ENCODE measurements at regions not wholly inside any gene's neighbourhood (a gene's known extent, or its start where the extent isn't known, plus 50 kb on each side); places are given as distances from the start of the nearest gene placed in this dataset.

GRCh38 chr11:91686281-91686680, 538.3 kb upstream of the FAT3 start:
- ATAC-seq (ENCODE audit: low read depth) (no peak), DNase-seq (ENCODE audit: low spot score) (no peak)
- H3K4me1 ChIP-seq (ENCODE audit: insufficient read depth, poor library complexity, severe bottlenecking), result peaks cover 1% of the 10 kb centered on the region
- H3K27me3 ChIP-seq (ENCODE audit: insufficient read depth, poor library complexity, severe bottlenecking), result no peaks in the 10 kb centered on the region
- no peaks in the 10 kb centered on the region for H3K36me3 ChIP-seq (ENCODE audit: low read depth)
- TF ChIP-seq CTCF (IDR thresholded peaks at IDR 0.05; ENCODE audit: poor library complexity, severe bottlenecking), result no peak
- no peak overlapping the region for H3K27ac ChIP-seq (ENCODE audit: poor library complexity, severe bottlenecking)
- H3K4me3 ChIP-seq (ENCODE audit: severe bottlenecking), result no peak overlapping the region
- no peaks in the 10 kb centered on the region for H3K9me3 ChIP-seq (ENCODE audit: severe bottlenecking)

GRCh38 chr11:91673705-91674104, 550.9 kb upstream of the FAT3 start:
- no peak overlapping the region for H3K27ac ChIP-seq (ENCODE audit: poor library complexity, severe bottlenecking)
- no peak for DNase-seq (ENCODE audit: low spot score)
- no peak for ATAC-seq (ENCODE audit: low read depth)
- no peaks in the 10 kb centered on the region for H3K4me1 ChIP-seq (ENCODE audit: insufficient read depth, poor library complexity, severe bottlenecking)
- H3K27me3 ChIP-seq (ENCODE audit: insufficient read depth, poor library complexity, severe bottlenecking), result no peaks in the 10 kb centered on the region
- H3K9me3 ChIP-seq (ENCODE audit: severe bottlenecking), result no peaks in the 10 kb centered on the region
- H3K4me3 ChIP-seq (ENCODE audit: severe bottlenecking), result no peak overlapping the region
- no peak for TF ChIP-seq CTCF (IDR thresholded peaks at IDR 0.05; ENCODE audit: poor library complexity, severe bottlenecking)
- H3K36me3 ChIP-seq (ENCODE audit: low read depth), result no peaks in the 10 kb centered on the region

GRCh38 chr11:91664521-91664920, 560.1 kb upstream of the FAT3 start:
- no peaks in the 10 kb centered on the region for H3K9me3 ChIP-seq (ENCODE audit: severe bottlenecking)
- no peak overlapping the region for H3K4me3 ChIP-seq (ENCODE audit: severe bottlenecking)
- no peaks in the 10 kb centered on the region for H3K4me1 ChIP-seq (ENCODE audit: insufficient read depth, poor library complexity, severe bottlenecking)
- TF ChIP-seq CTCF (IDR thresholded peaks at IDR 0.05; ENCODE audit: poor library complexity, severe bottlenecking), result no peak
- no peaks in the 10 kb centered on the region for H3K36me3 ChIP-seq (ENCODE audit: low read depth)
- no peaks in the 10 kb centered on the region for H3K27me3 ChIP-seq (ENCODE audit: insufficient read depth, poor library complexity, severe bottlenecking)
- DNase-seq (ENCODE audit: low spot score) (no peak), ATAC-seq (ENCODE audit: low read depth) (no peak)
- no peak overlapping the region for H3K27ac ChIP-seq (ENCODE audit: poor library complexity, severe bottlenecking)

DNA sequence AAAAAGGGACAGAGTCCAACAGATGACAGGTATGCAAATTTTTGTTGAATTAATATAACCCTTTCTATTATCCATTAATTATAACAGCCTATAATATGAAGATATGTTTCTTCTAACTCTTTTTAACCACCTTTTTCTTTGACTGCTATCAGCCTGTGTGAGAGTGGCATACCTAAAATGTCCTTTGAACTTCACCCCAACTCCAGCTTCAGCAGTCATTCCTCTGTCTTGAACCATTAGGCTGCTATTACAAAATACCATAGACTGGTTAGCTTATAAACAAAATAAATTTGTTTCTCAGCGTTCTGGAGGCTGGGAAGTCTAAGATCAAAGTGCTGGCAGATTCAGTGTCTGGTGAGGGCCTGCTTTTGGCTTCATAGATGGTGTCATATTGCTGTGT, 564.6 kb upstream of the FAT3 start:
- Histone ChIP-seq H3K9me3 (ENCODE audit: severe bottlenecking) (no peaks in the 10 kb centered on the region), H3K4me3 (ENCODE audit: severe bottlenecking) (no peak overlapping the region), H3K27me3 (ENCODE audit: insufficient read depth, poor library complexity, severe bottlenecking) (no peaks in the 10 kb centered on the region), H3K36me3 (ENCODE audit: low read depth) (no peaks in the 10 kb centered on the region), H3K27ac (ENCODE audit: poor library complexity, severe bottlenecking) (no peak overlapping the region), H3K4me1 (ENCODE audit: insufficient read depth, poor library complexity, severe bottlenecking) (no peaks in the 10 kb centered on the region)
- ATAC-seq (ENCODE audit: low read depth), result no peak
- no peak for DNase-seq (ENCODE audit: low spot score)
- no peak for TF ChIP-seq CTCF (IDR thresholded peaks at IDR 0.05; ENCODE audit: poor library complexity, severe bottlenecking)

DNA sequence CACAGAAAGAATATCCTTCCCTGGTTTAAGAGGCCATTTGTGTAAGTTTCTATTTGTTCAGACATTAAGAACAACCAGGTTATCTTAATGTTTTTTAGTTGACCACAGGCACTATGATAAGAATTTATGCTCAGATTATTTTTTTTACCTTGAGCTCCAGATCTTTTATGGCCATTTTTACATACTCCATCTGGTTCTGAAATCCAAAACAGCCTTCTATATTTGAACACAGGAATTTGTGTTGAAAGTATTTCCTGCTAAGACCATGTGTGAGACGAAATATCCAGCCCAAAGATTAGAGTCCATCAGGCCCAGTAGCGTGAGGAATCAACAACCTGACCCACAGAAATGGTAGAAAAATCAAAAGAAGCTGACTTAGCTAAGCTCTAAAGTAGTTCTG, 569.9 kb upstream of the FAT3 start:
- Histone ChIP-seq H3K9me3 (ENCODE audit: severe bottlenecking) (no peaks in the 10 kb centered on the region), H3K27ac (ENCODE audit: poor library complexity, severe bottlenecking) (no peak overlapping the region), H3K4me3 (ENCODE audit: severe bottlenecking) (no peak overlapping the region), H3K4me1 (ENCODE audit: insufficient read depth, poor library complexity, severe bottlenecking) (no peaks in the 10 kb centered on the region), H3K27me3 (ENCODE audit: insufficient read depth, poor library complexity, severe bottlenecking) (no peaks in the 10 kb centered on the region), H3K36me3 (ENCODE audit: low read depth) (no peaks in the 10 kb centered on the region)
- no peak for DNase-seq (ENCODE audit: low spot score)
- no peak for ATAC-seq (ENCODE audit: low read depth)
- no peak for TF ChIP-seq CTCF (IDR thresholded peaks at IDR 0.05; ENCODE audit: poor library complexity, severe bottlenecking)
